Activated CD4-positive, alpha-beta T cell treated with anti-CD3 and anti-CD28 coated beads, Interleukin-2, amount 50 U/mL, for 16 hours (primary cell): ENCODE measurements at regions not wholly inside any gene's neighbourhood (a gene's known extent, or its start where the extent isn't known, plus 50 kb on each side); places are given as distances from the start of the nearest gene placed in this dataset.
"Not testable (repeated sequence)": the region's sequence is repeated elsewhere in the genome, so short reads cannot be mapped to it uniquely, and the experiment has no call there.

Experiments used
- DNase-seq: peaks from one replicate; pipeline ENCODE4 v3.0.0-alpha.2; 2020

GRCh38 chr14:59130462-59130861 is 58.0 kb upstream of the DAAM1 start:
- no peak for DNase-seq

- DNase-seq = no peak
Measured at GRCh38 chr14:59131938-59132795, 56.3 kb upstream of the DAAM1 start.

- DNase-seq = no peak
Measured at GRCh38 chr14:59132796-59133494, 55.5 kb upstream of the DAAM1 start.

- no peak for DNase-seq
Measured at GRCh38 chr14:59133709-59134108, 54.8 kb upstream of the DAAM1 start.

- DNase-seq = no peak
Measured at GRCh38 chr14:59134307-59134706, 54.2 kb upstream of the DAAM1 start.

GRCh38 chr14:59137256-59137655 is 51.2 kb upstream of the DAAM1 start:
- DNase-seq = no peak

- DNase-seq = not testable (repeated sequence)
Measured at GRCh38 chr14:59138576-59138975, 49.9 kb upstream of the DAAM1 start.
